ENCODE measurements at regions not wholly inside any gene's neighbourhood (a gene's known extent, or its start where the extent isn't known, plus 50 kb on each side); places are given as distances from the start of the nearest gene placed in this dataset.
A peak's percentile ranks its signal among the peaks of the same experiment; 100 is the strongest.

GRCh38 chr1:88275259-88275862 is 408.7 kb upstream of the PKN2 start:
- DNase-seq, result no peak

DNA sequence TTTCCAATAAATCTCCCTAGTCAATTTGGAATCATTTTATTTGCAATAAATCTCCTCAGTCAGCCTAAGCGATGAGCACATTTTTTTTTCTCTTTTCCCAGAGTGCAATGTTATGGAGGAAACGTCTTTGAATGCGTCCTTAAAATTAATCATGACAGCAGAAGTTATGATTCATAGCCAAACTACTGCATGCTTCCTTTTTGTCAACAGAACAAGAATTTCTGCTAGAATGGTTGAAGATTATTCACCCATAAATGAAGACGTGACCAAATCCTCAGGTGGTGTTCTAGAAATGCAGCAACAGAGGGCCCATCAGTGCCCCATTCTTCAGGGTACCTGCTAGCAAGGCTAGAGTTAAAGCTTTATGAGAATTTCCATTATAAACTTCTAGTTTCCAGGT is 407.9 kb upstream of the PKN2 start:
- DNase-seq, result peak; percentile 1

GRCh38 chr1:88284066-88284465 is 400.0 kb upstream of the PKN2 start:
- DNase-seq, result no peak

DNA sequence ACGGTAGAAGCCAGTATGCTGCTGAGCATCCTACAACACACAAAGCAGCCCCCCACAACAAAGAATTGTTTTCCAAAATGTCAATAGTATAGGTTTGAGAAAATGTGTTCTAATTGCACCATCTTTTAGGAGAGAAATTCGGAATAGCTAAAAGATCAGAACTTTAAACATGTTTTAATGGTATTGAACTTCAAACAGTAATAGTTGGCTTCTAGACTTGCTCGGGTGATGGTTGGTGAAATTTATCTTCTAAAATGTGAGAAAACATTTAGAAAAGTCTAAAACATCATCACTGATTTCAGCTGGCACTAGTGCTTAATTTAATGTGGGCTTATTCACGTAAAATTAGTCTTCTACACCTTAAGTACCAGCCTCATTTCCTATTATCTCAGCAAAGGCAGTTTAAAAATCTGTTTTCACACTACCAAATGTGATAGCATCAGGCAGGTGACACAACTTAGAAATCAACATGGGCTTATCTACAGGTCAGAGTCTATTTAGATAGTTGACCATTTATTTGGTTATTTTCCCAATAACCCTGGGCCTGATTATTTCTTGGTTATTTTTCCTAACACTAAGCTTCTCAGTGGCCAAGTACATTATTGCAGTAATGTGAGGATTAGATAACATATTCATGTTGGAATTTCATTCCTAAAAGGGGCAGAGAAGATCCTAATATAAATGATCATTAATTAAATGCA is 399.3 kb upstream of the PKN2 start:
- no peak for DNase-seq

DNA sequence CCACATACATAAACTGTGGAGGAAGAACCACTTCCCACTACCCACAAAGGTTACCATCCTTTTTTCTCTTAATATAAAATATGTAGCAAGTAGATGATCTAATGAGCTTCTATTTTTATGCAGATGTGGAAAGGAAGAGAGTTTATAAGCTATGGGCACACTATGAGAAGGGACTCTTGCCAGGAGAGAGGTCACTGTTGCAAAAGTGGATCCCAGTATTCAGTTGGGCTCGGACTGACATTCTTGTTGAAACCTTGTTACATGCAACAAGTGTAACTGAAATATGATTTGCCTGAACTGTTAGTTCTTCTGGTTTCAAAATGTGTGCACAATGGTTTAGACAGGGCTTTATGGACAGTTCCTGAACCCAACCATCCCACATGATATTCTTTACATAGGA is 397.4 kb upstream of the PKN2 start:
- DNase-seq, result no peak

DNA sequence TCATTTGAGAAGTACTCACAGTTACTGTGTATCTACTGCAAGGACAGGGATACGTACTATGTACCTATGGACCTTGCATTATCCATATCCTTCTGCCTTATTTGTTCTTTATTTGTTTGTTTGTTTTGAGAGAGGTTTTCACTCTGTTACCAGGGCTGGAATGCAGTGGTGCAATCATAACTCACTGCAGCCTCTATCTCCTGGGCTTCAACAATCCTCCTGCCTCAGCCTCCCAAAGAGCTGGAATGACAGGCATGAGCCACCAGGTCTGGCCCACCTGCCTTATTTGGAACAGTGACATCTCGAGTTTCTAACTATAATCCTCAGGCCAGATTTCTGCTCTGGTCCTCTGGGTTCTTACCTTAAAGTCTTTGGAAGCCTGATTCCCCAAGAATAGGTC is 395.5 kb upstream of the PKN2 start:
- DNase-seq, result no peak

DNA sequence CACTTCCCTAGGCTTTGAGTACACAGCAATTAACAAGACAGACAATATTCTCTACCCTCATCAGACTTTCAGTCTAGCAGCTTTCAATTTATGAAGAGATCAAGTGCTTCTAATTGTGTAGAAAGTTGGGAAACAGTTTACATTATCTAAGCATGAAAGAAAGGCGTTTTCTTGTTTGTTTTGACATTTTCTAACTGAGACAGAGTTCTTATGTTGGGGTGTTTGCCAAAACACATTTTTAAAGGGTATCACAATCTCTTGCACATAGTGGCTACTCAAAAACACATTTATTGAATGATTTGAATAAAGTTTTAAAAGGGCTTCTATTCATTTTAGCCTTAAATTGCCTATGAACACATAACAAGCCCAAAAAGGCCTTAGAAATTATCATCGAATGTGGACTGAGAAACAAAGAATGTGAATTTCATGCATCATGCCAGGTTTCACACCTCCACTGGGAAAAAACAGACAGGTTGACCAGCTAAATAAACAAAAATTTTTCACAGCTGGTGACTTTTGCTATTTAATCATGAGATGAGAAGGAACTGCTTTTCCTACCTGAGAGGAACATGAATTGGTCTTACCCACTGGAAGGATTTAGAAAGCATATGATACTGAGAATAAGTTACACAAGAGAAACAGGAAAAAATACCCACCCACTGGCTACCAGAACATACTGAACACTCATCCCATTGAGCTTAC is 394.5 kb upstream of the PKN2 start:
- no peak for DNase-seq

- no peak for DNase-seq
Observed at GRCh38 chr1:88291611-88292354, 392.3 kb upstream of the PKN2 start.

DNA sequence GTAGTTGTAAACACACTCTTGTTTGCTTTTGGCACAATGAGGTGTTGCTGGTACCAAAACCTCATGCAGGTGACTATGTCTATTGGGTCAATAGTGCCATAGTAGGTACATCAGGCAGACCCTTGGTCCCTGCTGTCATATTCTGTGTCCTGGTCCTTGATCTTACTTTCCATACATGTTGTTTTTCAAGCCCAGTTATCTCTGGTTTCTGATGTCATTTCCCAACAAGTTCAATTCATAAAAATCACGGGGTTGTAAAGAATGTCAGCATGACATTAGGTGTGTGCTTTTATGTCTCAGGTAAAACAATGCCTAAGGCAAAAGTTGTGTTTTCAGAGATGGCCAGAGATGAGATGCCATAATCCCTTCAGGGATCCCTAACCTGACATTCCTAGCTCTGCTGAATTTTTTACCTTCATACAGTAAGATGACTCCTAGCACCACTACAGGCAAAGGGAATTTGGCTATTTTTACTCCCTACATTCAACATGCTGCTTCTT is 390.3 kb upstream of the PKN2 start:
- DNase-seq, result no peak

DNA sequence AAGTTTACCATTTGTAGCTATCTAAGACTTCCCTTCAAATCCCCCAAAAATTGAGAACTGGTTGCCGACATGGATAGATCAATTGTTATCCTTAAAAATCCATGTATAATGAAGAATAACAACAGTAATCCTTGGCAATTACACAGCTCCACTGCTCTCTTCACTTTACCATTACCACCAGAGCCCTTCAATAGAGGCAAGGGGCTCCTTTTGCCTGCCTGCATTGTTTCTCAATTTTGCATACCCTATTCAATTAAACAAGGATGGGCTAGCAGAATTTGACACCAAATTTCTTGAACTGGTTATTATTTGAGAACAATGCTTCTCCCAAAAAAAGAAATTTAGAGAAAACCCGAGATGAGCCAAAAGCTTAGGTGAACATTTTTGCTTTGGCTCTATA is 387.8 kb upstream of the PKN2 start:
- DNase-seq, result no peak

DNA sequence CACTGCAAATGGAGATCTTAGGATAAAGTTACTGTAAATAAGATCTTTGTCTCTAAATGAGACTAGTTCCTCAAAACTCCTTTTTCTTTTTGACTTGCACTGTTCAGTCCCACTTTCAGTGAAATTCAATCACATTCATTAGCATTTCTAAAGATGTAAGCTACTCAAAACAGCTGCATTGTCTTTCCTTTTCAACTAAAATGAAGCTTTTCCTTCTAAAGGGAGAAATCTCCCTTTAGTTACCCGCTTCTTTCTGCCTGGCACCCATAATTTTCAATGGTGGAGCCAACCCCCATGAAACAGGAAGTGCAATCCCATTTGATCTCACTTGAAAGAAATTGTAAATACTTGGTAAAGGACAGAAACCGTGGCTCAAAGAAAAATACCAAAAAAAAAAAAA is 387.4 kb upstream of the PKN2 start:
- no peak for DNase-seq

GRCh38 chr1:88298506-88298905 is 385.6 kb upstream of the PKN2 start:
- no peak for DNase-seq

DNA sequence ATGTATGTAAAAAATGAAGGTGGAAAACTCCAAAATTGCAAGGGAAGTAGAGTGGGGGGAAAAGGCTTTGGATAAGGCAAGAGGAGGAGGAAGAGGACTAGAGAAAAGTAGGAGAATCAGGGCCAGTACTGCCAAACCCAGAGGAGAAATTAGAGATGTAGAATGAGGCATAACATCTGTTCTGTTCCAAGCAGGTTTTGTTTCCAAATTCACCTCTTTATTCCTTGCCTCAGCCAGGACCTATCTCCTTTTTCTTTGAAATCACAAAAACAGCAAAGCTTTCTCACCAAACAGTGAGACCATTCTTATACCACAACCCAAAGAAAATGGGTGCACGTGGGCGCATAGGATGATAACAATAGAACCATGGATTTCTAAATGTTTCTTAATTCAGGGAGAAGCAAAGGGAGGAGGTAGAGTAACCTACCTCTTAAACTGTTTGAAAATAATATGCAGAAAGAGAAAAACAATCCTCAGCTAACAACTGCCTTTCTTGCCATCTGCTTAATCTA is 383.3 kb upstream of the PKN2 start:
- no peak for DNase-seq

GRCh38 chr1:88302843-88303486 is 381.1 kb upstream of the PKN2 start:
- no peak for DNase-seq

DNA sequence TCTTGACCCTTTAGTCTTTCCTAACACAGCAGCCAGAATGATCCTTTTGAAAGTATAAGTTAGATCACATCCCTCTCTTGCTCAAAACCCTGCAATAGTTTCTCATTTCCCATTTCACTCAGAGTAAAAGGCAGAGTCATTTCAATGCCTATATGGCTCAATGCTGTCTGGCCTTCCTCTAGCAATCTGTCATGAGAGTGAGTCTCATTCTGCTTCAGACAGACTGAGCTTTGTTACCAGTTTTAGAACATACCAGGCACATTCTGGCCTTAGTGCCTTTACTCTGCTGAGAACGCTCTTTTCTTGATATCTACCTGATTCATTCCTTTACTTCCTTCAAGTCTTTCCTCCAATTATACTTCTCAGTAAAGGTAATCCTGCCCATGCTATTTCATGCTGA is 372.8 kb upstream of the PKN2 start:
- DNase-seq, result no peak

GRCh38 chr1:88311907-88312306 is 372.2 kb upstream of the PKN2 start:
- no peak for DNase-seq

GRCh38 chr1:88317396-88317795 is 366.7 kb upstream of the PKN2 start:
- DNase-seq, result no peak

GRCh38 chr1:88318740-88319139 is 365.3 kb upstream of the PKN2 start:
- no peak for DNase-seq

DNA sequence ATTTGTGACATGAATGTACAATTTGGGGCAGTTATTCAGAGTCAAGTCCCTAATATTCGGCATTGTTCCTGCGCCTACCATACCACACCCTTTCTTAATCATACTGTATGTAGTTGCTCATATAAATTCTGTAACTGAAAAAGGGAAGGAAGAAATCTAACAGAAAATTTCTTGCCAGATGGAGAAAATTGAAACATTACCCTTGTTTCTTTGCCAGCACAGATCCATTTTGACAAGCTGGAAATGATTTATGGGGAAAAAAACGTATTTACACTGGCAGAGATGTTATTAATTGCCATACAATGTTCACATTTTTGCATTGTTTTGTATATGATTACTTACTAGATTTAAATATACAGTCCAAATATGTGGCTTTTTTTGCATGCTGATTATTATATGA is 363.8 kb upstream of the PKN2 start:
- no peak for DNase-seq

DNA sequence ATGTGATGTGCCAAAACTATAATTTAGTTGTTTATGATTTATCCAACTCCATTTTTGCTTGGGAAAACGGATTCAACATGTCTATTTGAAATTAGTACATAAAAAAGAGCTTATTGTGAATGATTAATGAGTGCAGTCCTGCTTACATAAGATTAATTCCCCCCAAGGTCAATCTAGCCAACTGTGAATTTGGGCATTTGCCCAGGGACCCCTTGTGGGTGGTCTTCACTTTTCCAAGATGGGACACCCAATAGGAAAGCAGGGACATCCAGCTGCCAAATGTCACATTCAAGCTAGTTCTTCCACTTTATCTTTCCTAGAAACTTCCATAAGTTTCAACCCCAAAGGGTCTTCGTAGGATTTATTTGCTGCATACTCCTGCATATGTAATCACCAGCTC is 362.4 kb upstream of the PKN2 start:
- DNase-seq, result no peak

DNA sequence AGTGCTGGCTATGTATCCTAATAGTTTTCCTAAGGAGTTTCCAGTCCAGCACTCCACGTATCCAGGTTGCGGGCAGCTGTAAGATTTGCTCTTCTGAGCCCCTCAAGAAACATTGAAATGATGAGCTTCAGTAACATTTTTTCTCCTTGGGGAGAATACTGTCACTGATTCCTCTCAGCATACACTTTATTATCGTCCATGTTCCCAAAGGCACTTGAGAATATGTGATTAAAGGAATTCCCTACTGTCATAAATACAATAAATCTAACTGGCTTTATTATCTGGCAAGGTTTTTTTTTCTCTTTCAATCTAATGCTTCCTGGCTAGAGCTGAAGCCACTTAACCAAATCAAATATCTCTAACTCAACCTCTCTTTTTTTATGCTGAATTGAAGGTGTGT is 359.2 kb upstream of the PKN2 start:
- no peak for DNase-seq

DNA sequence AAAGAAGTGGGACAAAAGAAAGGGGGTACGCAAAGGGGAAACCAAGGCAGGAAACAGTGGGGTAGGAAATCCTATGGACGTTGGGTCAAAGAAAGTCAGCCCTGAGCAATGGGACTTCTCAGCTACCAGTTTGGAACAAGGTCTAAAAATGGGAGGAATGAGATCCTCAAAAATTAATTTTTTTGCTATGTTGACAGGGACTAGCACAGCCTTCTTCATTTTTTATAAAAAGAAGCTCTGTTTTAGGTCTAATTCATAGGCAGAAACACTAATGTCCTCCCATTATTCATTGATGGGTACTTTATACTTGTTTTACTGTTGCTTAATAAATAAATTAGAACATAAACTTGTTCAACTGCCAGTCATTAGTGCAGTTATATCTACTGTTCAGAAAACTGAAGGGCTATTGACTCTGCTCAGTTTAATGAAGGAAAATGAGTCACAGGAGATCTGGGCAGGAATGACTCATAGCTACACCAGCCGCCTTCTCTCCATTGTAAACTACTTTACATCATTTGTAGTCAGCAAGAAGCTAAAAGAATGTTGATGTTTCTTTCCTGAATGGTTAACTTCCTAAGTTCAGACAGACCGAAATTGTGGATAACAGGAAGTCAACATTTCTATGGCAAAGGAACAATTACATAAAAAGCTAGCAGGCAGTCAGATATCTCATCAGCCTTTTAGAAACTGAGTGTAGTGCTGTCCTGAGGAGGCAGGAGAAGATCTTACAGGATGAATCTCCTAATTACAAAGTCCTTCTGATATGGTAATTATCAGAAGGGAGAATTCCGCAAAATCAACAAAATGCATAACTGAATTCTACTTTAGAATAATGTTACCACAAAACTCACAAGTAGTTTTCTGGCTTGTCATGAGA is 356.4 kb upstream of the PKN2 start:
- peak; percentile 48 for DNase-seq
